ENCODE measurements at regions not wholly inside any gene's neighbourhood (a gene's known extent, or its start where the extent isn't known, plus 50 kb on each side); places are given as distances from the start of the nearest gene placed in this dataset.
A peak's percentile ranks its signal among the peaks of the same experiment; 100 is the strongest.
"Not testable (repeated sequence)": the region's sequence is repeated elsewhere in the genome, so short reads cannot be mapped to it uniquely, and the experiment has no call there.

DNA sequence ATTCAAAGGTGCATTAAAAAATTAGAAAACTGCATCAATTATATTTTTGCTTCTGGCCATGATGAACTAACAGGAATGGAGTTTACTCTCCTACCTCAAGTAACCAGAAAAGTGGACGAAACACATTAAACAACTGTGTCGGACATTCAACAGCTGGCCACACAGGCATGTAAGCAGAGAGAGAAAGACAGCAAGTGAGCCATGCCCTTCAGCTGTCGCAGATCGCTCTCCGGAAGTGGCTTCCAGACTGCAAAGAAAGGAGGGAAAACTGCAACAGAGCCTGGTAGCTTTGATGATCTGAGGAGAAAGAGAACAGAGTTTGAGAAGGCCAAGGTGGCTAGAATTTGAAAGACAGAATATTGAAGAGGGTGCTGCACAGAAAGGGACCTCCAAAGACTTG, 557.2 kb downstream of the MATN1 start:
- no peak for DNase-seq

DNA sequence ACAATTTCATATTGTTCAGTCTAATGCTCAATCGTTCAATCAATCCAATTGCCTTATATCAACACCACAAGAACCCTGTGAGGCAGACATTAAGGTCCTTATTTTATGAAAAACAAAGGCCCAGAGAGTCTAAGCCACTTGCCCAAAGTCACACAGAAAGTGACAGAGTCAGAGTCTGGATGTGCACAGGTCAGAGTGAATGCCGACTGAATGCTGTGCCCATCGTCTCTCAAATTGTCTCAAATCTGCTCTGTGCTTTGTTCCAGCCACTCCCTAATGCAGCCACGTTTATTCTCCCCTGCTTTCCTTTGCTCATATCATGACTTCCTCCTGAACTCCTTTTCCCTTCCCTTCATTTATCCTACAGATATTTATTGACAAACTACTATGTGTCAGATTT, 558.3 kb downstream of the MATN1 start:
- DNase-seq = no peak

DNA sequence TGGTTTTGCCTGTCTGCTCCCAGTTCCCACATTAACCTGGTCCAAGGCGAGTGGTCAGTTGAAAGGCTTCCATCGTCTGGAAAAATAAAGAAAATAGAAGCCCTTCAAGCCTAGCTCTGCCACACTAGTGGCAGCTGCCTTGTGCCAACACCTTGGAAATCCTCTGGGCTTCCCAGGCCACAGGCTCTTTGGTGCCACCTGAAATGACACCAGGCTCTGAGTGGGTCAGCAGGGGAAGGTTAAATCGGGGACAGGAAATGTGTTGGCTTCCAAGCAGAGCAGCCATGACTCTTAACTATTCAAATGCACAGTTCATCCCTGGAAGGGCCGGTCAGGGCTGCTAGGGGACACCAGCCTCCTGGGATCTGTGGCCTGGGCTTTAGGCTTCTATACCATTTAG, 558.7 kb downstream of the MATN1 start:
- no peak for DNase-seq

DNA sequence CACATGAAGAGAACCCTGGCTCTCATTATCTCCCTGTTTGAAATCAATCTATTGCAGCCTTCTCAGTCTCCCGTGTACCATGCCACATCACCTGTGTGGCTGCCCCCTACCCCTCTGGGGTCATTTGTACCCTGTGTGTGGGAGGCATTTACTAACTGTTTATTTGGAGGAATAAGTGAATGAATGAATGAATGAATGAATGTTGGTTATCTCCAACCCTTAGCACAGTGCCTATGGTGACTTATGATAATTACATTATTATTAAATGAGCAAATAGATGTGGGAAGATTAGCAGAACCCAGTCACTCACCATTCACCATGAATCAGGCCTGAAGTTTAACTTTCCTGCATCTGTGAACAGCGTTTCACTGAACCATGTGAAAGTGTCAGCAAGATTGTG, 560.8 kb downstream of the MATN1 start:
- DNase-seq = no peak

DNA sequence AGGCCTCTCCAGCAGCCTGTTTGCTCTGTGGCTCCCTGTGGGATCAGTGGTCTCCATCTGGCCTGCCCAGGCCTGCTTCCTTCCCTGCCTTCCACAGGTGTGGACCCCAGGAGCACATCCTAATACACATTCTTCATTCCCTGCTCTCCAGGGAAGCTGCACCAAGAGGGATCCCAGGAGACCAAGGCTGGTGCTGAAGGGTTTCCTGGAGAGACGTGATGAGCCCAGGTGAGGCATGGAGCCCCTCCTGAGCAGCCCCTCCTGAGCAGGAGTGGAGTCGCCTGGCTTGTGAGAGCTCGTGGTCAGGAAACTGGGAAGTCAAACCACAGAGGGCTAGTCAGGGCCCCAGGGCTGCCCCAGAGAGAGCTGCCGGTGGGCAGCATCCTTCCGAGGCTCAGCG, 561.4 kb downstream of the MATN1 start:
- no peak for DNase-seq

DNA sequence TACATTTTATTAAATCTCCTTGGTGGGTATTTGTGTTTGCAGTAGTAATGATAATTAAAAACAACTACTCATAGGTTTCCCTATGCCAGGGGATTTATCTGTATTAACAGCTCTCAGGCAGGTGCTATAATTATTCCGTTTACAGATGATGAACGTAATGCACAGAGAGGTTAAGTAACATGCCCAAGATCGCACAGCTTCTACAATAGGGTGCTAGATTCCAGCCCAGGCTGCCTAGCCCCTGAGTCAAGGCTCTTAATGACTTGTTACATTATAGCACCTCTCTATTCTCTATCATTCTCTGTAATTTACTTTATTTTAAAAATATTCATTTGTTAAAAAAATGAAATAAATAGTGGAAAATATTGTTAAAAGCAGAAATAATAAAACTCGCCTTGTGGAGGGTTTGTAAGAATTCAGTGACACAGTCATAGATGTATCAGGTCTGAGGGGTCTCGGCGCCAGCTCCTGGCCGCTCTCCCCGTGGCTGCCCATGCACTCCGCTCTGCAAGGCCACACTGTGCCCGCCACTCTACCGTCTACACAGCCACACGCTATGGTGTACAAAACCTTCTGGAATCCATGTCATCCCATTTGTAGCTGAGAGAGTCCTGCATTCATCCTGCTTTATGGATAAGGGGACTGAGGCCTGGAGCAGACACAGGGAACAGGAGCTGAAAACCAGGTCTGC, 562.2 kb downstream of the MATN1 start:
- DNase-seq = no peak

DNA sequence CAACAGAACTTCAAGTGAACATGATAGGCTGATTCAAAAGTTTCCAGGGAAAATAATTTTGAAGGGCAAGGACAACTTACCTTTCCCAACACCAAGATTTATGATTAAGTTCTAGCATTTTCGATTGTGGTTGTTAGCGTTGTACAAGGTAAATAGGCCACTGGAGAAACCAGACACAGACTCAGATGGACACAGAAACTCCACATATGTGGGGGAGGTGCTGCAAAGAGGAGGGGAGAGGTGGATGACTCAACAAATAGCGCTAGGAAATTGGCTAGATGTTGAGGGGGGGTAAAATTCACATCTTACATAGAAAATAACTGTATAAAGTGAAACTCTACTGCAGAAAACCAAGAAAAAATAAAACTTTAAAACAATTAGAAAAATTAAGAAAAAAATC, 564.4 kb downstream of the MATN1 start:
- DNase-seq = no peak

DNA sequence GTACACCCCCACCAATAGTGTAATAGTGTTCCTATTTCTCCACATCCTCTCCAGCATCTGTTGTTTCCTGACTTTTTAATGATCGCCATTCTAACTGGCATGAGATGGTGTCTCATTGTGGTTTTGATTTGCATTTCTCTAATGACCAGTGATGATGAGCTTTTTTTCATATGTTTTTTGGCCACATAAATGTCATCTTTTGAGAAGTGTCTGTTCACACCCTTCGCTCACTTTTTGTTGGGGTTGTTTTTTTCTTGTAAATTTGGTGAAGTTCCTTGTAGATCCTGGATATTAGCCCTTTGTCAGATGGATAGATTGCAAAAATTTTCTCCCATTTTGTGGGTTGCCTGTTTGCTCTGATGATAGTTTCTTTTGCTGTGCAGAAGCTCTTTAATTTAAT, 567.7 kb downstream of the MATN1 start:
- not testable (repeated sequence) for DNase-seq

DNA sequence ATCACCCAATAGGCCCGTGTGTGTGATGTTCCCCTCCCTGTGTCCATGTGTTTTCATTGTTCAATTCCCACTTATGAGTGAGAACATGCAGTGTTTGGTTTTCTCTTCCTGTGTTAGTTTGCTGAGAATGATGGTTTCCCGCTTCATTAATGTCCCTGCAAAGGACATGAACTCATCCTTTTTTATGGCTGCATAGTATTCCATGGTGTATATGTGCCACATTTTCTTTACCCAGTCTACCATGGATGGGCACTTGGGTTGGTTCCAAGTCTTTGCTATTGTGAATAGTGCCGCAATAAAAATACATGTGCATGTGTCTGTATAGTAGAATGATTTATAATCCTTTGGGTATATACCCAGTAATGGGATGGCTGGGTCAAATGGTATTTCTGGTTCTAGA, 568.1 kb downstream of the MATN1 start:
- DNase-seq = not testable (repeated sequence)

DNA sequence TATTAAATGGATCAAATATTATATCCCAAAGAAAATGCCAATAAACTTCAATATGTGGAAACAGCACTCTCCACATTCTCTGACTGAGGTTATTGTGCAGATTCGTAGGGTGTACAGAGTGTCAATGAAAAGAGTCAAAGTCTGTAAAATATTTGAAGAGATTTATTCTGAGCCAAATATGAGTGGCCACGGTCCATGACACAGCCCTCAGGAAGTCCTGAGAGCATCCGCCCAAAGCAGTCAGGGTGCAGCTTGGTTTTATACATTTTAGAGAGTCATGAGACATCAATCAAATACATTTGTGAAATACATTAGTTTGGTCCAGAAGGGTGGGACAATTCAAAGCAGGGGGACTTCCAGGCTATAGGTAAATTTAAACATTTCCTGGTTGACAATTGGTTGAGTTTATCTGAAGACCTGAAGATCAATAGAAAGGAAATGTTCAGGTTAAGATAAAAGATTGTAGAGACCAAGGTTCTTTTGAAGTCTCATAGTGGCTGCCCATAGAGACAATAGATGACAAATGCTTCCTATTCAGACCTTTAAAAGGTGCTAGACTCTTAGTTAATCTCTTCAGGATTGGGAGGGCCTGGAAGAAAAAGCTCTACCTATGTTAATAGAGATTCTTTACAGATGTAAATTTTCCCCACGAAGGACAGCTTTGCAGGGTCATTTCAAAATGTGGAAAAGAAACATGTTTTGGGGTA, 569.5 kb downstream of the MATN1 start:
- DNase-seq = no peak

DNA sequence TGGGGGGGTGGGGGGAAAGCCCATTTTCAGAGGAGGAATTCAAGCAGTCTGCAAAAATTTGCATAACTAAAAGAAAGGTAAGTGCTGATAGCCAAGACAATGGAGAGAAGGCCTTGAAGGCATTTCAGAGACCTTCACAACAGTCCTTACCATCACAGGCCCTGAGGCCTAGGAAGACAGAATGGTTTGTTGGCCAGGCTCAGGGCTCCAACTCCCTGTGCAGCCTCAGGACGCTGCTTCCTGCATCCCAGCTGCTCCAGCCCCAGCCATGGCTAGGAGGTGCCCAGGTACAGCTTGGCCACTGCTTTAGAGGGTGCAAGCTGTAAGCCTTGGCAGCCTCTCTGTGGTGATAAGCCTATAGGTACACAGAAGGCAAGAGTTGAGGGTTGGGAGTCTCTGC, 571.6 kb downstream of the MATN1 start:
- DNase-seq = no peak

DNA sequence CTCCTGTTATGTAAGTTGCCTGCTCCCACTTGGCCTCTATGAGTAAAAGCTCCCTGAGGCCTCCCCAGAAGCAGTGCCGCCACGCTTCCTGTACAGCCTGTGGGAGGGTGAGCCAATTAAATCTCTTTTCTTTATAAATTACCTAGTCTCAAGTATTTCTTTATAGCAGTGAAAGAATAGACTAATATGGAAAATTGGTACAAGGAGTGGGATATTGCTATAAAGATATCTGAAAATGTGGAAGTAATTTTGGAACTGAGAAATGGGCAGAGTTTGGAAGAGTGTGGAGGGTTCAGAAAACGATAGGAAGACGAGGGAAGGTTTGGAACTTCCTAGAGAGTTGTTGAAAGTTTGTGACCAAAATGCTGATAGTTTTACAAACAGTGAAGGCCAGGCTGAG, 572.3 kb downstream of the MATN1 start:
- DNase-seq = no peak

DNA sequence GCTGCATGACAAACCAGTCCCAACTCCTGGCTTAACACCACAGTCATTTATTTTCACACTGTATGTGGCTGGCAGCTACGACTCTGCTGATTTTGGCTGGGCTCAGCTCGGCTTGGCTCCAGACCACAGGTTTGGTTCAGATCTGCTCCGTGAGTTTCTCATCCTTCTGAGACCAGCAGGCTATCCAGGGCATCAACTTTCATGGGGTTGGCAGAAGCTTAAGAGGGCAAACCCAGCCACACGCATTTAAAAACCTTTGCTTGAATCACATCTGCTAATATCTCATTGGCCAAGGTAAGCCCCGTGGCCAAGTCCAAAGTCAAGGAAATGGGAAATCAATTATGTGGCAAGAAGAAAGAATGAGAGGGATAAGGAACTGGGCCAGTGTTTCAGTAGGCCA, 574.2 kb downstream of the MATN1 start:
- DNase-seq = no peak

DNA sequence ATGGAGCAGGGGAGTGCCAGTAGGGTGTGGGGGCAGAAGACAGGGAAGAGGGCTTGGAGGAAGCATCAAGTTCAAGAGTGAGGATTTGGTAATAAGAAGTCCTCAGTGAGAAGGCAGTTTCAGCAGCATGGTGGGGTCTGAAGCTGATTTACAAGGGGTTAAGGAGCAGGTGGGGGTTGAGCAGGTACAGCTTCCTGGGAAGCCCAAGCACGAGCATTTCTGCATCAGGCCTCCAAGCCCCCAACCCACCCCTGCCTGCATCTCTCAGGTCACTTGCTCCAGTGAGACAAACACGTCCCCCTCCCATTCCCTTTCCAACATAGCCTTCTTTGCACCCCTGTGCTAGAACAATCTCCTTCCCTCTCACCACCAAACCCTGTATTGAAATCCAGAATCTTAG, 574.7 kb downstream of the MATN1 start:
- DNase-seq = no peak

DNA sequence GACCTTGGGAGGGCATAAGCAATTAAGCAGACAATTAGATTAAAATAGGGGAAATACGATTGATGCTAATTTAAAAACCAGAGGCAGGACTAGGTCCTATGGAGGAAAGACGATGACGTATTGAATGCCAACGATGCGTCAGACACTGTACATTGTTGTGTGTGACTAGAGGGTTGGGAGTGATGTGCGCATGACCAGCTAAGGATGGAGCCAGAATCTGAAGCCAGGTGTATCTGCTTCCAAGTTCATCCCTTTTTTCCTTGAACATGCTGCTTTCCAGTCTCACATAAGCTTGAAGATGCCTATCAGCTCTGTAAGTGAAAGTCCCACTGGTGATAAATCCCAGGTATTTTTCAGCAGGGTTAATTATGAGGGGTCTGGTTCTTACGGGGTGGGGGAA, 576.2 kb downstream of the MATN1 start:
- no peak for DNase-seq

DNA sequence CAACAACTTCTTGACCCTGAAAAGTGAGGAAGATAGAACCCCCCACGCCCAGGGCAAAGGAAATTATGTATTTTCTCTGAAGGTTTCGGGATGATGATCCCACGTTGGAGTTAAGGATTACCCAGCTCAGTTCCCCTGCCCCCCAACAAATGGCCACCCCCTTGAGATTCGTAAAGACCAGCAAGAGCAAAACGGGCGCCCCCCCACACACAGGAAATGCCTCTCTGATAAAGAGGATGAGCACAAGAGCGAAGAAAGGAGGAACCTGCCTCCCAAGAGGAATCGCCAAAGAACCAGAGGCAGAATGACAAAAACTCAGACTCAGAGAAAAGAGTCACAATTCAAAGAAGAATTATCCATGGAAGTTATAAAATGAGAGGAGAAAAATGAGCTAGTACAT, 576.9 kb downstream of the MATN1 start:
- peak in 1 of 2 donors; percentile 23 for DNase-seq

DNA sequence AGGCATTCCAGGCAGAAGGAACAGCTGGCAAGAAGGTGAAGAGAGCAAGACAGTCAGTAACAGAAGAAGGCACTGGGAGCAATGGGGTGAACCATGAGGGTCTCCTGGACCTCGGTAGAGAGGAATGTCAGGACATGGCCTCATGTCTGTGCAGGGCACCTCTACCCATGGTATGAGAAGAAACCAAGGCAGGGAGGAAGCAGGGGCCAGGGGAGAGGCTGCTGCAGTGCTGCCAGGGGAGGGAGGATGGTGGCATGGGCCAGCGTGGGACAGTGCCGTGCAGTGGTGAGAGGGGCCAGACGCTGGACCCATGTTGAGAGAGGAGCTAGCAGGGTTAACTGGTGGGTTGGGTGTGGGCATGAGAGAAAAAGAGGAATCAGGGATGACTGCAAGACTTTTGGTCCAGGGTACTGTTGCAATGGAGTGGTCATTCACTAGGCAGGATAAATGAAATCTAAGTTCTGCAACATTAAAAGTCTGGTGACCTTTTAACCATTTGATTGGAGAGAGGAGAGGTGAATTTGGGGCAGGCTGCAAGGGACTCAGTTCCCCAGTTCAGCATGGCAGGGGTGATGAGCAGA, 577.6 kb downstream of the MATN1 start:
- peak in 1 of 2 donors; percentile 30 for DNase-seq

DNA sequence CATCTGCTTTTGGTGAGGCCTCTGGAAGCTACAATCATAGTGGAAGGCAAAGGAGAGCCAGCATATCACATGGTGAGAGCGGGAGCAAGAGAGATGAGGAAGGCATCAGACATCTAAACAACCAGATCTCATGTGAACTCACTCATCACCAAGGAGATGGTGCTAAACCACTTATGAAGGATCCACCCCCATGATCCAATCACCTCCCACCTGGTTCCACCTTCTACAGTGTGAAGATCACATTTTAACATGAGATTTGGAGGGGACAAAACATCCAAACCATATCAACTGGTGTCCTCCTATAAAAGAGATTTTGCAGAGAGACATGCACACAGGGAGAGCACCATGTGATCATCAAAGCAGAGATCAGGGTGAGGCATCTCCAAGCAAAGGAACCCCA, 578.6 kb downstream of the MATN1 start:
- DNase-seq = no peak

DNA sequence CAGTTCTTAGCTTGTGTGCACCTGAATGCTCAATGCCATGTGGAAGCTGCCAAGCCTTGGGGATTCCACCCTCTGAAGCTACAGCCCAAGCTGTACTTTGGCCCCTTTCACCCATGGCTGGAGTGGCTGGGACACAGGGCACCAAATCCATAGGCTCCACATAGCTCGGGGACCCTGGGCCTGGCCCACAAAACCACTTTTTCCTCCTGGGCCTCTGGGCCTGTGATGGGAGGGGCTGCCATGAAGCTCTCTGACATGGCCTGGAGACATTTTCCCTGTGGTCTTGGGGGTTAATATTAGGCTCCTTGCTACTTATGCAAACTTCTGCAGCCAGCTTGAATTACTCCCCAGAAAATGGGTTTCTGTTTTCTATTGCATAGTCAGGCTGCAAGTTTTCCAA, 579.9 kb downstream of the MATN1 start:
- no peak for DNase-seq

DNA sequence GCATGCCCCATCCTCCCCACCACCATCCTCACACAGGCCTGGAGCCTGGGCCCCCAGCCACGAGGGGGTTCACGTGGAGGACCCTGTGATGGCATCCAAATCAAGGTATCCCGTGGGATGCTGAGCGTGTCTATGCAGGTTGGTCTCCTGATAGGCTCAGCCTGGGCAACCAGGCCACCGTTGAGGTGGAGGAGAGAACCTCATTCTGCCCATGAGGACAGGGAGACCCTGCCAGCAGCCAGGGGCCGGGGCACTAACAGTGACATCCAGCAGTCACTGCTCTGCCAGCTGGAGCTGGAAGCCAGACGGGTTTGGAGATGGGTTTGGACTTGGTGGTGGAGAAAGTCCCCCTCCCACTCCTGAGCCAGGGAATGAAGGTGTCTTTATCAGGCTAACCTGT, 582.8 kb downstream of the MATN1 start:
- DNase-seq = no peak

DNA sequence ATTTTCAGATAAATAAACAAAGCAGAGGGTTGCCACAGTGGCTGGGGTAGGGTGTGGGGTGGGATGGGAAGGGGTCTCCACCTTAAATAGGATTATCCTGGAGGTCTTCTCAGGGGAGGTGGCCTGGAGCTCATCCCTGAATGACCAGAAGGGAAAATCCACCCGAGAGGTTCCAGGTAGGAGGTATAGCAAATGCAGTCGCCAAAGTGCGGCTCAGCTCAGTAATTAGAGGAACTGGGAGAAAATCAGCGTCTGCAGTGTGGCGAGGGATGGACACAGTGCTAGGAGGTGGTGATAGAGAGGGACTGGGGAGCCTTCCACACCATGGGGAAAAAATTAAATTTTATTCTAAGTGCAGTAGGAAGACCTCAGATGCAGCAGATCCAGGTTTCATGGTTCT, 584.5 kb downstream of the MATN1 start:
- DNase-seq = no peak

DNA sequence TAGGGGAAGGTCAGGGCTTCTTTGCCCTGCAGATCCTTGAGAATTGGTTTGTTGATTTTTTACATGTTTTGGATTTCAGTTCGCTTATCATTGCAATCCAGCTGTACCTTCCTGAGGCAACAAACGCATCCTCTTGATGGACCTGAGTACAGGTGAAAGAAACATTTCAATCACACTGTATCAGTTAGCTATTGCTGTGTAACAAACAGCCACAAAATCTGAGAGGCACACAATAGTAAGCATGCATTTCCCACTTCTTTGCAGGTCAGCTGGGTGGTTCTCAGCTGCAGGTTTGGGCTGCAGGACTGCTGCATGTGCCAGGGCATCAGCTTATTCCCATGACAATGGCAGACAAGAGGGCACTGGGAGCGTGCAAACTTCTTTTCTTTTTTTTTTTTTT, 586.4 kb downstream of the MATN1 start:
- no peak for DNase-seq

DNA sequence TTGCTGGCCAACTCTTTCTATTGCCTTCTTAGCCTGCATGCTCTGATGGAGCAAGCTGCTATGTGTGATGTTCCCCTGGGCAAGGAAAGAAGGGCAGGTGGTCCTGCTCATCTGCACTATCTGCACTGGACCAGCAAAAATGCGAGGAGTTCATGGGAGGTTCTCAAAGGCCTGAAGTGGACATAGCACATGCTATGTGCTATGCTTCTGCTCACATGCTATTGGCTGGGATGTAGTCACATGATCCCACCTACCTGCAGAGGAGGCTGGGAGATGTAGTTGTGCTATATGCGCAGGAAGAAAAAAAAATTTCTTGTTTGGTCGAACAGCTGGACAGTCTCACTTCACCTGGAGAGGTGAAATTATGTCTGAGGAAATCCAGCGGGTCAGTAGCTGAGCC, 587.7 kb downstream of the MATN1 start:
- no peak for DNase-seq

DNA sequence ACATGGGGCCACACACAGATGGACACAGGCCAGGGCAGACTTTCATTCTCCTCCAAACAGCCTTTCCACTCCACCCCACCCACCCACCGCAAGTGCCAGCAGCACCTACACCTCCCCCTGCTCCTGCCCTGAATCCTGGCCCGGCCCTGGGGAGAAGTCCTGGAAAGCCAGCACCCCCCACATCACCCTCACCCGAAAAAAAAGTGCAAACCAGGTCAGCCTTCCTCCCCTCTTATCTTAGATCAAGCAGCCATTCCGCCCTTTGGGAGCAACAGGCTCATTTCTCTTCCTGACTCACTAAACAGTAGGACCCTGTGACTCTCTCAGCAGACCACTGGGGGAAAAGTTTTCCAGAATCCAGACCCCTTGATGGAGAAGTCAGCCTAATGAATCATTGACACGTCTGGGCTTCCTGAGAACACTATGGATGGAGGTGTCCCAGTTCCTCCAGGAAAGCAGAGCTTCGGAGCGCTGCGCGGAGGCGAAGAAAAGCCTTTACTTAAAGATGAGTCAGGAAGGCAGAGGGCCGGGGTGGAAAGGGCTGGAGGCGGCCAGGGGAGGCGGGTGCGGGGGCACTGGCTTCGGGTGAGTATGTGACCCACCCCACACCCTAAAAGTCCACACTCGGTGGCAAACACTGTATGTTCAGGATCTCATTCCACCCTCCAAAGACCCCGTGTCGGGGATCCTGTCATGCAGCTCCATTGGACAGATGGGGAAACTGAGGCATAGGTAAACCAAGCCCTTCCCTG, 588.7 kb downstream of the MATN1 start:
- no peak for DNase-seq

Data from inflammatory macrophage treated with lipopolysaccharide for 1 hour (primary cell).